ENCODE measurements at regions not wholly inside any gene's neighbourhood (a gene's known extent, or its start where the extent isn't known, plus 50 kb on each side); places are given as distances from the start of the nearest gene placed in this dataset.

- TF ChIP-seq CTCF (conservative IDR thresholded peaks at IDR 0.05; ENCODE audit: low read length) = no peak
- TF ChIP-seq EZH2phosphoT487 (IDR thresholded peaks at IDR 0.05; ENCODE audit: borderline replicate concordance, low read depth, low read length) = no peak
Measured at GRCh38 chr13:31416066-31416465, 216.3 kb downstream of the B3GLCT start.
